Superior temporal gyrus (tissue), 1 donor: ENCODE measurements at regions not wholly inside any gene's neighbourhood (a gene's known extent, or its start where the extent isn't known, plus 50 kb on each side); places are given as distances from the start of the nearest gene placed in this dataset.

ENCODE experiments used
- DNase-seq: peaks from one replicate; pipeline ENCODE4 v3.0.0-alpha.2; 2016; ENCODE audit errors: extremely low spot score

DNA sequence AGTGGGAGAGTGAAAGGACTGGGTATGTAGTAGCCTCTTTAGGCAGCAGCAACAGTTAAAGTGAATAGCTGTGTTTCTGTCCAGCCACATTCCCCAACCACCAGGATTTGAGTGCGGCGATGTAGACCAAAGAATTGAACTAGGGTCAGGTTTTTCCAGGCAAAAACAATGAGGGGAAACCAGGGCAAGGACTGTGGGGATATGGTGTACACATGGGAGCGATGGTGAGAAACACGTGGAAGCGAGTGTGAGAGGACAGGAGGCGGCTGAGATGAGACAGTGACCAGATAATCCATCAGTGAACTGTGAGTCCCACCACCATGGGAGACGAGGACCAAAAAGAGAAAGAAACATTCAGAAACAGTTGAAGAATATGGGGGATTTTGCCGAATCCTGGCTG lies 409.5 kb downstream of the TSN start:
- no peak for DNase-seq

DNA sequence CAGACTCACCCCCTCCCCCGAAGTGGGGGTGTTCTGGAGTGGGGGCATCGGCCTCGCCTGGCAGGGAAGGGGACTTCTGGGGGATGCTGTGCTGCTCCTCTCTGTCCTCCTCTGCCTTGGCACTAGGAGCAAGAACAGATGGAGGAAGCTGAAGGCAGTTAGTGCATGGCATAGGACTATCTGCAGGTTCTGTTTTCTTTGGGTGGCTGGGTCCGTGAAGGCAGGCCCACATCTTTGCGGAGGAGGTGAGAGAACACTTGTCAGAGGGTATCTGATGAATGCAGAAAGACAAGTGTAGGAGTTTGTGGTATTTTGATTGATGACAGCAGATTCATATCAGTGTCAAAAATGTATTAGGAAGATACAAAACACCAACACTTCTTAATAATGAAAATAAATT lies 411.4 kb downstream of the TSN start:
- DNase-seq: peak; percentile 24

DNA sequence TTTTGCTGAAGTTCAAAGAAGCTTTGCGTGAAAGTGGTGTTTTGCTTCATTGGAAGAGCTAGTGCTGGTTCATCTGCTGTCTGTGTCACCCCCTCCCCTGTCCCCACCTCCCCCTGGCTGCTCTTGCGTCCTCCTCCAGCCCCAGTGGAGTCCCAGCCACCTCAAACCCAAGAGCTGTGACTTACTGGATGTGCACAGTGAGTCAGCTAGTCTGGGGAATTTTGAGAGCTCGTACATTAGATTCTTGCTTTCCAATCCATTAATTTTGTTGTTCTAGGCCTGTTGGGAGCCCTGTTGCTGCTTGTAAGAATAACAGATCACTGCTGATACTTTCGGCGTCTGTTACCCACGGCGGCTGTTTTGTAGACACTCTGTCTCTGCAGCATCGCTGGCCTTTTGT lies 412.1 kb downstream of the TSN start:
- DNase-seq: no peak

DNA sequence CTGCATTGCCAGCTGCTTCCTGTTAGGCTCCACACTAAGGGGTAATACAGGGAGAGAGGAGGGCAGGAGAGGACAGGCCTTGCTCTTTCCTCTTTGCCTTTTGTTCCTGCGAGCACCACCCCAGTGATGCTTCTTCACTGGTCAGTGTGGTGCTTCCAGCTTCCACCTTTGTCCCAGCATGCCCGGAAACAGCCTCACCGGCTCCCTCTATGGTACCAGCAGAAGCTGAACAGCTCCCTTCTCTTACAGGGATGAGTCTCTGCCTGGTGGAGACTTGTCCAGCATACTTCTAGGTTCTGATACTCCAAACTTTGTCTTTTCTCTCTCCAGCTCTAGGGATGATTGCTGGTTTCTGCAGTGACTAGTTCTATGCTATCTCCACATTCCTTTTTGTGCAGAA lies 413.3 kb downstream of the TSN start:
- DNase-seq: no peak

DNA sequence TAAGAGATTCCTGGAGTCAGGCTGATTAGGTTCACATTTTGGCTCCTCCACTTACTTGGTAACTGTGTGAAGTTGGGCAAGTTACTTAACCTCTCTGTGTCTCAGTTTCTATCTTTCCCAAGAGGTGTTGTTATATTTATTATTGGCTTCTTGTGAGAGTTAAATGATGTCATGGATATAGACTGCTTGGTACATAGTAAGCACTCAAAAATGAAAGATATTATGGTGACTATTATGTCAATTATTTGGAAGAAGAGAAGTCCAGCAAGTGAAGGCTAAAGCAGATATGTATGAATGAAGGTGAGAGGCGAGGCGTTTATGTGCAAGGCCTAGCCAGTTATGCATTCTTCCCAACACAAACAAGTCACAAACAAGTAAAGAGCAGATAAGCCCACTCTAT lies 417.4 kb downstream of the TSN start:
- no peak for DNase-seq

DNA sequence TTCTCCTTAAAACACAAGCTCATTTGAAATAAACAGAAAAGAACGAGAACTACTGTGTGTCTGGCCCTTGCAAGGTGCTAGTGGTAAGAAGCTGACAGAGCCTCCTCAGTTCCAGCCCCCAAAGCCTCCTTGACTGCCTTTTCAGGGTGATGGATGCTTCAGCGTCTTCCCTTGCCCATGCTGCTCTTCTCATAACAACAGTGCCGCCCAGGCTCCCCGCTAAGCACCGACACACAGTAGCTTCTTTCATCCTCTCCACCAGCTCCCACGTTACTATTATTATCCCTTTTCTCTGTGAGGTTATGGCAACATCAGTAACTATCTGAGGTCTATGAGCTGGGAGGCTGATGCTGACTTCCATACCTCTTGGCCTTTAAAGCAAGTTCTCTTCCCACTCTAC lies 418.6 kb downstream of the TSN start:
- DNase-seq: no peak

DNA sequence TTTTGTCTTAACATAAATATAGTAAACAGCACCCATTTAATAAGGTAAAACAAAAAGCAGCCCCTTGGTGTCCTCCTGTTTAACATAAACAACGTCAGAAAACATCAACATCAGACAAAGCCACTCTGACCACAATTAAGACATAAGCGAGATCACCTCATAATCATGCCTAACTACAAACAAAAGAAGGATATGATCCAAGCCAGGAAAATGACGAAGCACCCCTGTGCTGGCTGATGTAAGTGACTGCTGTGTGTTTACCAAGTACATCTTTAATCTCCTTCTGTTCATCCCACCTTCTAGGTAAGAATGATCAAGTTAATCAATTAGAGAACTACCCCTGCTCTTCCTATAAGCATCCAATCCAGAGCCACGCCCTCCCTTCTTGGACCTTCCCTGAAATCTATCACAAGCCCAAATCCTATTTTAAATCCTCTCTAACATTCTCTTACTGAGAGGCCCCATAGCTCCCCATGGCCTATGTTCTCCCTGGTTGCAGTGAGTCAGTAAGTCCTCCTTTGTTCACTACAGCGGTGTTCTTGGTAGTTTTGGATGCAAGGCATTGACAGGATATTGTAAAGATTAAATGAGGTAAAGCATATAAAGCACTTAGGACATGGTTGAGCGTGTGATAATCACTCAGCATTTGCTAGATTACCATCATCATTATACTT lies 424.2 kb downstream of the TSN start:
- no peak for DNase-seq

DNA sequence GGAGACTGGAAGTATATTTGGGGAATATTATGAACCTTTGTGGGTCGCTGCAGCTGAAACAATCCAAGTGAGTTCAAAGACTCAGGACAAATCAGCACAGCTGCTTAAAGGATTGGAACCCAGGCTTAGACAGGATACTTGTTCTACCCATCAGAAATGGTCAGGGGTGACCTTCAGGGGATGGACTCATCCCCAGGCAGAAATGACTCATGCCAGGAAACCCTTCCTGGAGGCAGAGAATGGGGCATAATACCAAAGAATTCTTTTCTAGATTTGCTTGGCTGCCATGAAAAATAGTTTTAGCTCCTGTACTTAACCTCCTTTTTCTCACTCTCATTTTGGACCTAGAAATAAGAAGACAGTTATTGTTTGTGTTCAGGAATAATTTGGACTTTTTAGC lies 425.5 kb downstream of the TSN start:
- DNase-seq: no peak

DNA sequence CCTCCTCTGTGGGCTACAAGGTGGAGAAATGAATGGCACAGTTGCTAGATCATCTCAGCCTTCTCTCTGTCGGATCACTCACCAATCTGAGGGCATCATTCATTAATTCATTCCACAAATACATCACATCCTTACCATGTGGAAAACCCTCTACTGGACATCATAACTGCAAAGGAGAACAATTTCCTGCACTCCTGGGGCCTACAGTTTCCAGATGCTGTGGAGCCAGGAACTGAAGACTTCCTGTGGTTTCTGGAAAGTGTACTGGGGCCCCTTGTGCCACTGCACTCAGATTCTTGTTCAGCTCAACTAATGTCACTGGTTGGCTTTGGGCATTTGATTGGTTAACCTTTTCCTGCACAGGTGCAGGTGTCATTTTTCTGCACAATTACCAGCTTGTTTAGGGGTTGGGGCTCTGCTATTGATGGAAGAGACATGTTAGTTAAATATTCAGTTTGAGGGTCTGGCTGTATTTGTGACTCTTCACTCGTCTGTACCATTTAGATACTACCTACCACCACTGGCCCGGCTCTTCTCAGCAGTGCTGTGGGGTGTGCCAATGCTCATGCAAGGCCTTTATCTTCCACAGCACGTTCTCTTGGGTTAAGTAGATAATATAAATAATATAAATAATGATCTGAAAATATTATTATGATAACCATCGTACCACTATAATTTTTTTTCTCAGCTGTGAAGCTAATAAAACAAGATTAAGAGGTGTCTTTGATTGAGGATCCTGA lies 427.3 kb downstream of the TSN start:
- DNase-seq: no peak

DNA sequence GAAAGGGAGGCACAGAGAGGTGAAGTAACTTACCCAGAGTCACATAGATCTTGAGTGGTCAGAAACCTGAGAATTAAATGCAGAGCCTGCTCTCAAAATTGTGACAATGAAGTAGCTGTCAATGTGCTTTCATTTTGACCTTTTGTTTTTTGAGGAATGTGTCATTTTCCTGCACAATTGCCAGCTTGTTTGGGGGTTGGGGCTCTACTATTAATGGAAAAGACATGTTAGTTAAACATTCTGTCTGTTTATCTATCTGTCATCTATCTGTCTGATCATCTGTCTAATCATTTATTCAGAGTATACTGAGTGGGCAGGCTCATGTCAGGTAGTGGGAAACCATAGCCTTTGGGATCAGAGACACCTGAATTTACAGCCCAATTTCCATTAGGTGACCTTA lies 428.4 kb downstream of the TSN start:
- no peak for DNase-seq

DNA sequence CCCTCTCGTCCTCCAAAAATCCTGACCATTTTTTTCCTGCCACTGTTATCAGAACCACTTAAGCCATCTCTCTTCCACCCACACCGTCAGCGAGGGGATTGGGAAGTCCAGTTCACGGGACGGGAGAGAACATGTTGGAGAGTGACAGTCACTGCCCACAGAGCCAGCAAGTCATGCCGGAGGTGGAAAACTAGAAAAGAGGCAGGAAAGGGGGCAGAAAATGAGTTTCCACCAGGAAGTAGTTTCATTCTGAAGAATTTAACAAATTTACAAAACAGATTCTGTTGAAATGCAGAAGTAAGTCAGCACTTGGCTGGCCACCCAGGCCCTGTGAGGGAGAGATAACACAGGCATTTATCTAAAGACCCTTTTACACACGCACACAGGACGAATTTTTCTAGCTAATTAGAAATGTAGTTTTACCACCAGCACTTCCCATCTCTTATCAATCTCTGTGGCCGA lies 431.3 kb downstream of the TSN start:
- no peak for DNase-seq

DNA sequence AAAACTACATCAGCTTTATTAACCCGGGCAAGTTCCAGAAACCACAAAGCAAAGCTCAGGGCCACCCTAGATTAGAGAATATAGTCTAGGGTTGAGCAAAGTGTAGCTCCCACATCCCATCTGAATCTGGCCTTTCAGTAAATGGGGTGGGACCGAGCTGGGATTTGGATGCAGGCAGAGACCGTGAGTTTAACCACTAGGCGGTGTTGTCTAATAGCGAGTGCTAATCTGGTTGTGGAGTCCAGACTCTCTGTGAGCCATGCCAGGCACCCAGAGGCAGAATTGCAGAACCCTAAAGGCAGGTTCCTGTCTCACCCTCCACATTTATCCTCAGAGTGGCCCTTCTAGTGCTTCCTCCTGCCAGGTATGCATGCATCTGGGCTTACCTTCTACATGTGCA lies 435.9 kb downstream of the TSN start:
- no peak for DNase-seq

DNA sequence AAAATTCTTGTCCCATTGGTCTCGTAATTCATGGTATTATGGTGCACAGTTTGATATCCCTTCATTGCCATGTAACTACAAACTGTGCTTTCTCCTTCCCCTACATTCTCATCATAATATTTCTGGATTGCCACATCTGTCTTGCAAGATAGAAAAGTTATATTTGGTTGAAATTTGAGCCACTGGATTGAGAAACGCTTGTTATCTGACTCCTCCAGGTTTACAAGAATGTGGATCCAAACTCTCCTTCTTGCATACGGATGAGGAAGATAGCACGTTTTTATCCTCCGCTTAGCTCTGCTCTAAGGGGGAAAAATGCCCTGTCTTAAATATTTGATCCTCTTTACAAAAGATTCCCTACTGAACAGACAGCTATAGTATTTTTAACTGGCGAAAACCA lies 438.2 kb downstream of the TSN start:
- DNase-seq: no peak

DNA sequence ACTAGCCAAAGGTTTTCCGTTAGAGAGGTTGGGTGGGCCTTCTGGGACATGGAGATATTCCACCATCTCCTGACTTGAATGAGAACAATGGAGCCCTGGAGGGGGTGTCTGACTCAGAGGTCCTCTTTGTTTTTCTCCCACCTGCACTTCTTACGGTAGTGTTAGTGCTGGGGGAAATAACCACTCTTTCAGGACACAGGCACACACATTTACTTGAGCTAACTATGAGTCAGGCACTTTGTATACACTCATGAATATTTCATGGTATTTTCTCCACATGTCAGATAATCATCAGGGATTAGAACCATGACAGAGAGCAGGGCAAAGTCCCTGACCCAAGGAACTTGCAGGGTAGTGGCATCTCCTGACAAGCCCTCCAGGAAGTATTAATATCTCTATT lies 439.1 kb downstream of the TSN start:
- no peak for DNase-seq

DNA sequence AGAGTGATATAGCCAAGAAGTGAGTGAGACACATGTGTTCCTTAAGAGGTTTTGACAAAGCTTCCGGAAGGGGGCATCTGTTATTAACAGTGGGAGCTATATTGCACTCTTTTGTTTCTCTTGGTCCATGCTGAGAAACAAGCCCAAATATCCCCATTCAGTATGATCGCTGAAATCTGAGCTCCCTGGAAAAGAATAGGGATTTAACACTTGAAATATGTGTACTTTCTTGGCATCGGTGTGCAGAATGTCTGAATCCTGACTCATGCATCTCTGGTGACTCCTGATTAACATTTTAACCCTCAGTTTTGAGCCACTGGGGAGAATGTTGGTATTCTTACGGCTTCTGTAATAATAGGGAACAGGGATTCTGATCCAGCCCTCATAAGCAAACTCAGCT lies 448.1 kb downstream of the TSN start:
- DNase-seq: no peak

DNA sequence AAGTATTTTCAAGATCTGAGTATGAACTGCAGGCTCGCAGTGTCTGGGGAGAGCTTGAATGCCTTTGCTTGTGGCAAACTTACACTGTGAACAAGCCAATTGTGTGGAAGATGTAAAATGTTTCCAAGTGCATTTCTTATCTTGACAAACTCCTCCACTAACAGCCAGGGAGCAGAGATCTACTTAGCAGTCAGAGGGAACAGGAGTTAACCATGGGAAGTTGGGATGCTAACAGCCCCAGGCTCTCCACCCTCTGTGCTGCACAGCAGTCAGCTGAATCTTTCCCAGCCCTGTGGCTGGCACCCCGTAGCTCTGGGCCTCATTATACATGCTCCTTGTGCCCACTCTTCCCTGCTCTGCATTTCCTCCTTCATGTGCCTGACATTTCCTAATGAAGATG lies 450.2 kb downstream of the TSN start:
- no peak for DNase-seq

DNA sequence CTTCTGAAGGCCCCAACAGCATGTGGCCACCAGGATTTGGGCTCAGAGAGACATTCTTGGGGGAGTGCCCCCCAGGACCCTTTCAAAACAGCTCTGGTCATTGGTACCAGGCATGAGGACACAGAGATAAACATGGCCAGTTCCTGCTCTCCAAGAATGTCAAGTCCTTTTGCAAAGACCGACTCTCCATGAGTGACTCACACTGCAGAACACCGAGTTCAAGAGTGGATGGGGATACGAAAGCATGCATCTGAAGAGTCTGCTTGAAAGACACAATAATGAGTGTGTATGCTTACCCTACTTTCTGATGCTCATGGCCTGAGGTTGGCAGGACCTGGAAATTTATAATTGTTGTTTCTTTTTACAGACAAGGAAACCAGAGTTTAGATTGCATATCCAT lies 450.6 kb downstream of the TSN start:
- no peak for DNase-seq

DNA sequence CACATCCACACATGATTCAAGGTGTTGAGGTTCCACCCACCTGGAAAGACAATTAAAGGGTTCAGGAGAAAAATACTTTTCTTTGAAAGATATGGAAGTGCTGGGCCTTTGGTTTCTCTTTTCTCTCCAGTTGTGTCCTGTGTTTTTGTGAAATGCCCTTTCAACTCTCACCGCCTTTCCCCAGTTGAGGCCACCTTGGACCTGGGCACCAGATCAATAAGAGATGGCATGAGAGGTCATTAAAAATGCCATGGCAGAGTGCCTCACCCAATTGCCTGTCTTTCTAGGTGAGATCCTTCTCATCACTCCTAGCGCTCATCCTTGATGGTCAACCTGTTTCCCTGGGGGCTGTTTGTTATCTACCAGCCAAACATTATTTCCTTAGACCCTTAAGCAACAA lies 453.9 kb downstream of the TSN start:
- no peak for DNase-seq

DNA sequence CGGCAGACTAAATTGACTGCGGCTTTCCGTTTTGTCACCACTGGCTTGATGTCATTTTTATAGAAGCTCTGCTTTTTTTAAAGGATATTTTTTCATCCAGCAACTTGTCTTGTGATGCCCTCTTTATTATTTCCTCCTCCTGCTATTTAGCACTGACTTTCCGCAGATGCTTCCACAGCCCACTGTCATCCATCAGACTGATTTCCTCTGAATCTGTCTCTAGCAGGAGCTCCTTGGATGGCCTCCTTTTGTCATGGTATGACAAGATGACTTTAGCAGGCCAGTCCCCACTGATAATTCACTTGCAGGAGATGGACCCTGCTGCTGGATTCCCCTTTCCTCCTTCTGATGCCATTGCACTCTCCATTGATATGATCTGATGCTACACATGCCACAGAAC lies 454.6 kb downstream of the TSN start:
- DNase-seq: no peak

DNA sequence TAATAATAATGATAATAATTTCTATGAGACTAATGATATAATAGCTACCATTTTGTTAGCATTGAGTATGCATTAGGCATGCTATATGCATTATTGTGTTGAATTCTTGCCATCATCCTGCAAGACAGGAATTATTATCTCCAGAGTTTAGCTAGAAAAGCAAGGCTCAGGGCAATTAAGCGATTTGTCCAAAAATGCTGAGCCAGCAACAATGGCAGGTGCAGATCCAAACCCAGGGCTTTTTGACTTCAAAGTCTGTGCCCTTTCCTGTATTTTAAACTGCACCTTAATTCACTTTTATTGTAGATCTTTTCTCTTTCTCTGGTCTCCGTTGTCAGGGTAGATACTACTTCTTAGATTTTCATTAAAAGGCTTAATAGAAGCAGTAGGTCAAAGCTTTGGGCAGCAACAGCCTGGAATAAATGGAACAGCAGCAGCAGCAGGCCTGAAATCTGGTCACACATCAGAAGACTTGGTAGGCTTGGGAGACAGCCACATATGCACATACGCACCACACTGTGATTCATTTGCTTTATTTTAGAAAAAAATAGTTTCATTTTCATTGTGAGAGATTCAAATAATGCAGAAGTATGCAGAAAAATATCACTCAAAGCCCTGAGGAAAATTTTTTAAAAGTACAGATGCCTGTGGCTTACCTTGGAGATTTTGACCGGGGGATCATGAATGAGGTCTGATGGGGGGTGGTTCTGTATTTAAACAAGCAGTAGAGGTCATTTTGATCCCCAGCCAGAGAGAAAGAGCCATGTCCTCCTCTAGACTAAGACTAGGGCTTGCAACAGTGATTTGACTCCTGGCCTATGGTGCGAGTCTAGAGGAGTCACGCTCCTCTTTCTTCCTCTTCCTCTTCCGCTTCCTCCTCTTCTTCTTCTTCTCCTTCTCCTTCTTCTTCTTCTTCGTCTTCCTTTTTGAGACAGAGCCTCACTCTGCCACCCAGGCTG lies 455.7 kb downstream of the TSN start:
- peak; percentile 22 for DNase-seq

DNA sequence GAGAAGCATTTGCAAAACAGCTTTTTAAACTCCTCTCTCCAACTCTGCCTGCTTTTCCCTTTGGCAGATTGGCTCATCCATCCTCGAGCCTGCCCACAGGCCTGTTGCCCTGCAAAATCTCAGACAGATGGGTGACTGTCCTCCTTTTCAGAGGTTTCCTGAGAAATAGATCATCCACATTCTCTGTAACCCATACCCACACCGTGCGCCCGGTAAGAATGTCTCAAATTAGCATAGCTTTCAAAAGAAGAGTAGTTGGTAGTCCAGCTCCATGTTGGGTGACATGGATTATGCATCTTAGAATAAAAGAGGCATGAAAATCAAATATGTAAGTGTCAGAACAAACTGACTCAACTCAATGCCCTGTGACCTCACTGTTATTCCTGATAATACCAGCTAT lies 457.9 kb downstream of the TSN start:
- peak; percentile 14 for DNase-seq

DNA sequence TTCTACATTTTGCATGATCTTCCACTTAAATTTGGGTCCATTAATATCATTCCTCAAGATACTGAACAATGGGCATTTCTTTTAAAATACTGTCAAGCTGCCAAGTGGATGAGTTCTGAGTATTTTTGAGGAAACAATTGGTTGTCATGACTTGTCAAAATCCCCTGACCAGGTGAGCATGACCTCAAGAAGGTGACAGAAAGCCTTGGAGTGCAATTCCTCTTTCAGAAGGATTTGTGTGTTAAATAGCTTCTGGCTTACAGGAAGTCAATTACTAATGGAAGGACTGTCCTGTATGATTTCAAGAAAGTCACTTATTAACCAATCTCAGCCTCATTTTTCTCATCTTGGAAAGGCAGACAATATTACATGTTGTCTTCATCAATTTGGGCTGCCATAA lies 460.6 kb downstream of the TSN start:
- DNase-seq: no peak

DNA sequence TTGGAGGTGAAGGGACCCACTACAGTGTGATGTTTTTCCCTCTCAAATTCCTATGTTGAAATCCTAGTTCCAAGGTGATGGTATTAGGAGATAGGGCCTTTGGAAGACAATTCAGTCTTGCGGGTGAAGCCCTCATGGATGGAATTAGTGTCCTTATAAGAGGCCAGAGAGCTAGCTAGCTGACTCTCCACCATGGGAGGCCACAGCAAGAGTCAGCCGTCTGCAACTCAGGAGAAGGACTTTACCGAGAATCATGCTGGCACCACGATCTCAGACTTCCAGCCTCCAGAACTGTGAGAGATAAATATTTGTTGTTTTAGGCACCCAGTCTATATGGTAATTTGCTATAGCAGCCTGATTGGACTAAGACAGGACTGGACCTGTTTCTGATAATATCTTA lies 461.4 kb downstream of the TSN start:
- DNase-seq: no peak
